GM19397 (cell line): ENCODE measurements at regions not wholly inside any gene's neighbourhood (a gene's known extent, or its start where the extent isn't known, plus 50 kb on each side); places are given as distances from the start of the nearest gene placed in this dataset.

Experiments
- ATAC-seq: cut with Tn5 transposase; IDR thresholded peaks from one replicate; pipeline ENCODE4 v1.9.1; 2021; ENCODE audit warnings: mild to moderate bottlenecking, moderate library complexity; ENCODE audit not compliant: unreplicated experiment

DNA sequence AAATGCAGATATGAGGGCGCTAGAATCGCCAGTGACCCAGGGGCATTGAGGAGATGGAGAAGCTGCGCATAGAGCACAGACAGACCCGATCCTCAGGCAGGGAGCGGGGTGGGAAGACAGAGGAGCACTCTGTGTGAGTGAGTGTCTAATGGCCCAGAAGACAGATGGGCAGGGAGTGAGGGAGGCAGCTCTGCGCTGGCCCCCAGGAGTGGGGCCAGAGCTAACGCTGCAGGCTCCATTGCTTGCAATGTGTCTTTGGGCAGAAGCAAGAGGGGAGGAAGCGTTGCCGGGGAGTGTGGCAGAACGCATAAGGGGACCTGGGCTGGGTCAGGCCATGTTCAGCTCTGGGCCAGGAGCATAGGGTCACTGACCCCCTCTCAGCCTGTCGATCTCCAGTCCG lies 207.0 kb downstream of the TBXT start:
- ATAC-seq = no peak

- no peak for ATAC-seq
These were observed 208.0 kb downstream of the TBXT start for GRCh38 chr6:165959627-165960026.

GRCh38 chr6:165956874-165957273 lies 210.8 kb downstream of the TBXT start:
- ATAC-seq = no peak

DNA sequence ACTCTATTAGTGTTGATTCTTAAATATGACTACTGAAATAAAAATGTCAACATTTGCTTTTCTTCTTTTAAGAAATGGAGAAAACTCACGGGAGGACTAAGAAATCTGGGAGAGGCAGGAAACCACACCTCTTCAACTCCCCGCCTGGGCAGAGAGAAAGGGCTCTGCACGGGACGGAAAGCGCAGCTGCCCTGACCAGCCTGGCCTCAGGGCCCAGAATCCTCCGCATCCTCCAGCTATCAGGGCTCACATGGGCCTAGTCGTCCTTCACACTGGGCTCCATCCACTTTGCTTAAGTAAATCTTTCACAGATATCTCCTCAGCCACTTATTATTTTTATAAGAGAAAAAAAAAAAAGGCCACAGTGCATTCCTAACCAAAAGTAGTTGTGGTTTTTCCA lies 215.1 kb downstream of the TBXT start:
- no peak for ATAC-seq

- ATAC-seq = no peak
These were observed 217.3 kb downstream of the TBXT start for GRCh38 chr6:165950316-165950715.

GRCh38 chr6:165949324-165949723 lies 218.3 kb downstream of the TBXT start:
- no peak for ATAC-seq

- no peak for ATAC-seq
These were observed 223.6 kb downstream of the TBXT start for GRCh38 chr6:165944002-165944466.

DNA sequence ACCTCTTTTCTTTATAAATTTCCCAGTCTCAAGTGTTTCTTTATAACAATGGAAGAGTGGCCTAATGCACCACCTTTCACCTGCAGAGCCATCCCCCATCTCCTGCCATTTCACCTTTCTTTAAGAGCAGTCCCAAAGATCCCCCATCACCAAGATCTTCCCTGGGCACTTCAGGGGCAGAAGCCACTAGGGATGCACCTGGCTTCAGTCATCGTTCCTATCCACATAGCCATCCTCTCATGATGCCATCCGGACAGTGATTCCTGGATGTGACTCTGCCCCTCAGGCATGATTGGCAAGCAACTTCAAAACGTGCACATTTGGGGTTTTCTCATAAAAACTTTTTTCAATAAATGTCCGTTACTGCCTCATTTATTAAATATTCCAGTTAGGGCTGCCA lies 225.9 kb downstream of the TBXT start:
- ATAC-seq = no peak

GRCh38 chr6:165941249-165941775 lies 226.3 kb downstream of the TBXT start:
- ATAC-seq = no peak

DNA sequence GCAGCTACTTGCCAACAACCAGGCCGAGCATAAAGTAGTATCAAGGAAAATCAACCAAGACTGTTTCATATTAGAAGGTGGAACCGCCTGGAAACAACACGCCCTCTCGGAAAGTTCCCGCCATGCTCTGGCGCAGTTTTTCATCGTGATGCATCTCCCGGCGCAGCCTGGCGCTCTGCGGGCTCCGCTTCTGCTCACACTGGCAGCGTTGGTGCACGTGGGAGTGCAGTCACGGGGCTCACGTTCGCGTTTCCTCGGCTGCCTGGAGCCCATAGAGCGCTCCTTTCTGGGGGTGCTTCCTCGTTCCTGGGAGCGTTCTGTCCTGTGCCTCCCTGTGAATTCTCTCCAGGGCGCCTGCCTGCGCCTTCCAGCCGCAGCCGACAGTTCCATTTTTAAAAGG lies 227.3 kb downstream of the TBXT start:
- ATAC-seq = no peak

- no peak for ATAC-seq
These were observed 227.9 kb downstream of the TBXT start for GRCh38 chr6:165939601-165940290.

- no peak for ATAC-seq
These were observed 228.6 kb downstream of the TBXT start for GRCh38 chr6:165939047-165939446.

- no peak for ATAC-seq
These were observed 229.9 kb downstream of the TBXT start for GRCh38 chr6:165937564-165938358.

GRCh38 chr6:165936660-165937059 lies 231.0 kb downstream of the TBXT start:
- no peak for ATAC-seq

GRCh38 chr6:165936096-165936495 lies 231.6 kb downstream of the TBXT start:
- ATAC-seq = no peak

DNA sequence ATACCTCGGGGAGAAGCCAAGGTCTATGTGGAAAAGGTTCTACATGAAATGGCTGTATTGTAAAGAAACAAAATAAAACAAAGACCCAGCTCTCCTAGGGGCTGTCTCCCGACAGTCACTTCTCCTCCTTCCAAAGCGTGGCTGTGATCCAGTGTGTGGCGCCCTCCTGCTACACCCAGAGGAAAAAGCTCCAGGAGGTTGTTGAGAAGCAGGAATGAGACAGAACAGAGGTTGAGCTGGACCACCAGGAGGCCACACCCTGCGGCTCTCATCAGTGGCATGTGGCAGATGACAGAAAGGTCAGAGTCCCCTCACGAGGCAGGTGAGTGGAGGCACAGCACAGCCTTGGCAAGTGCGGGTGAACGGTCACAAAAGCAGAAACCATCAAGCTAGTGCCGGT lies 236.0 kb downstream of the TBXT start:
- no peak for ATAC-seq

DNA sequence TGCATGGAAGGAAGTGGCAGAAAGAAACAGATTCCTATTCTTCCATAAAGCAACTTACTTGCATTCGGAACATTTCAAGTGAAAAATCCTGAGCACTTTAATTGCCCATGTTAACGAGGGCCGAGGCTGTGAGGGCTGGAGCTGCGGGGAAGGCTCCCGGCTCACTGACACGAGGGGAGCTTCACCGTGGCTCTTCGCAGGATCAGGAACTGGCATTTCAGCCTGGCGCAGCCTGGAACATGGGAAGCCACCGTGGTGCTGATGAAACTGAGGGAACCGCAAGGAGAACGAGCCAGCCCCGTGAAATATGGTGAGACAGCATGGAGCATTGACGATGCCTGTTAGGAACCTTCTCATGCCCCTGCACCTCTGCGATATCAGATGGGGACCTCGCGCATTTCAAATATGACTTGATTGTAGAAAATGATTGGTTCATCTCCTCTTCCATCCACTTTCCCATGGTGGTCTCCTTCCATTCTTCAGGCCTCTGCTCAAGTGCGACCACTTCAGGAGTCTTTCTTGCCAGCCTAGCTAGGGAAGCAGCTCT lies 236.9 kb downstream of the TBXT start:
- no peak for ATAC-seq

GRCh38 chr6:165929607-165930006 lies 238.0 kb downstream of the TBXT start:
- ATAC-seq = no peak

DNA sequence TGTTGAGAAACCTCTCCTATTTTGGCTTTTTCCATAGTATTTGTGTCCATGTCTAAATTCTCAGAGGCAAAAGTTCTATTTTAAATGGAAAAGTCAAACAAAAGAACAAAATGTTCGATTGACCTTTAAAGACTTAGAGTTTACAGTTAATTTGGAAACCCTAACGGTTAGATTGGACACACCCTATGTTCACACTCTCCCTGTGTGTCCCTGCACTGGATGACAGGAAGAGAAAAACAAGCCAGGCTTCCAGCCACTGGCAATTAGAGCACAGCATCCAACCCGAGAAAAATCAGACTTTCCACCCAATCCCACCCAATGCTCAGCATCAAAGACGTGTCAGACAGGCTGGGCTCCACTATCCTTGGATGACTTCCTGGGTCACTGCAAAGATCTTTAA lies 241.3 kb downstream of the TBXT start:
- no peak for ATAC-seq

GRCh38 chr6:165925474-165926156 lies 242.0 kb downstream of the TBXT start:
- ATAC-seq = no peak

GRCh38 chr6:165922309-165922794 lies 245.3 kb downstream of the TBXT start:
- no peak for ATAC-seq
